MG63 (cell line): ENCODE measurements at regions not wholly inside any gene's neighbourhood (a gene's known extent, or its start where the extent isn't known, plus 50 kb on each side); places are given as distances from the start of the nearest gene placed in this dataset.

Experiments
- DNase-seq: peaks from one replicate; pipeline ENCODE4 v3.0.0-alpha.2; 2020
- H3K27me3 ChIP-seq: fragments of 250-450 bp; sonication (Bioruptor Pico); 2 replicates; pipeline ENCODE4 v1.5.1; 2020; ENCODE audit warnings: mild to moderate bottlenecking, moderate library complexity
- H3K36me3 ChIP-seq: fragments of 250-450 bp; sonication (Bioruptor Pico); 2 replicates; pipeline ENCODE4 v1.5.1; 2020; ENCODE audit warnings: mild to moderate bottlenecking, moderate library complexity
- H3K4me3 ChIP-seq: fragments of 250-450 bp; sonication (Bioruptor Pico); 2 replicates; pipeline ENCODE4 v1.5.1; 2020; ENCODE audit warnings: mild to moderate bottlenecking, moderate library complexity
- H3K9me3 ChIP-seq: fragments of 250-450 bp; sonication (Bioruptor Pico); 2 replicates; pipeline ENCODE4 v1.5.1; 2020; ENCODE audit warnings: mild to moderate bottlenecking, moderate library complexity

GRCh38 chr5:1946122-1946677 is 63.5 kb upstream of the IRX4 start:
- Histone ChIP-seq H3K27me3 (no peaks in the 10 kb centered on the region), H3K4me3 (no peak overlapping the region), H3K9me3 (no peaks in the 10 kb centered on the region), H3K36me3 (no peaks in the 10 kb centered on the region; the same call in 1 of the 2 replicates)
- no peak for DNase-seq

- H3K36me3 ChIP-seq = no peaks in the 10 kb centered on the region; the same call in 1 of the 2 replicates
- no peak for DNase-seq
- H3K4me3 ChIP-seq = no peak overlapping the region
- no peaks in the 10 kb centered on the region for H3K27me3 ChIP-seq
- no peaks in the 10 kb centered on the region for H3K9me3 ChIP-seq
Measured at GRCh38 chr5:1945606-1946005, 62.9 kb upstream of the IRX4 start.

GRCh38 chr5:1944408-1944807 is 61.7 kb upstream of the IRX4 start:
- no peak for DNase-seq
- H3K4me3 ChIP-seq = no peak overlapping the region
- no peaks in the 10 kb centered on the region for H3K9me3 ChIP-seq

GRCh38 chr5:1943481-1943880 is 60.8 kb upstream of the IRX4 start:
- DNase-seq = no peak
- H3K9me3 ChIP-seq = no peaks in the 10 kb centered on the region
- no peaks in the 10 kb centered on the region; the same call in 1 of the 2 replicates for H3K36me3 ChIP-seq
- no peaks in the 10 kb centered on the region for H3K27me3 ChIP-seq
- no peak overlapping the region for H3K4me3 ChIP-seq

More at GRCh38 chr5:1944408-1944807, 61.7 kb upstream of the IRX4 start:
- Histone ChIP-seq H3K36me3 (no peaks in the 10 kb centered on the region; the same call in 1 of the 2 replicates), H3K27me3 (no peaks in the 10 kb centered on the region)

GRCh38 chr5:1942630-1943029 is 59.9 kb upstream of the IRX4 start:
- Histone ChIP-seq H3K4me3 (no peak overlapping the region), H3K36me3 (no peaks in the 10 kb centered on the region; the same call in 1 of the 2 replicates), H3K9me3 (no peaks in the 10 kb centered on the region), H3K27me3 (no peaks in the 10 kb centered on the region)
- no peak for DNase-seq

GRCh38 chr5:1942158-1942557 is 59.4 kb upstream of the IRX4 start:
- DNase-seq = no peak
- Histone ChIP-seq H3K27me3 (no peaks in the 10 kb centered on the region), H3K36me3 (no peaks in the 10 kb centered on the region; the same call in 1 of the 2 replicates), H3K9me3 (no peaks in the 10 kb centered on the region), H3K4me3 (no peak overlapping the region)

GRCh38 chr5:1939256-1939655 is 56.5 kb upstream of the IRX4 start:
- Histone ChIP-seq H3K9me3 (no peaks in the 10 kb centered on the region), H3K4me3 (no peak overlapping the region), H3K36me3 (peaks cover 2% of the 10 kb centered on the region), H3K27me3 (no peaks in the 10 kb centered on the region)
- DNase-seq = no peak

- peaks cover 2% of the 10 kb centered on the region for H3K36me3 ChIP-seq
- no peaks in the 10 kb centered on the region for H3K9me3 ChIP-seq
- no peaks in the 10 kb centered on the region for H3K27me3 ChIP-seq
- no peak for DNase-seq
- no peak overlapping the region for H3K4me3 ChIP-seq
Measured at GRCh38 chr5:1938310-1939000, 55.7 kb upstream of the IRX4 start.

- H3K9me3 ChIP-seq = no peaks in the 10 kb centered on the region
- H3K4me3 ChIP-seq = no peak overlapping the region
- no peak for DNase-seq
- H3K36me3 ChIP-seq = peaks cover 2% of the 10 kb centered on the region
- no peaks in the 10 kb centered on the region for H3K27me3 ChIP-seq
Measured at GRCh38 chr5:1937590-1937989, 54.9 kb upstream of the IRX4 start.

- DNase-seq = no peak
- no peaks in the 10 kb centered on the region for H3K27me3 ChIP-seq
- H3K4me3 ChIP-seq = no peak overlapping the region
- H3K36me3 ChIP-seq = peaks cover 2% of the 10 kb centered on the region
- H3K9me3 ChIP-seq = no peaks in the 10 kb centered on the region
Measured at GRCh38 chr5:1936901-1937300, 54.2 kb upstream of the IRX4 start.

- Histone ChIP-seq H3K4me3 (no peak overlapping the region), H3K9me3 (no peaks in the 10 kb centered on the region)
- DNase-seq = no peak
Measured at GRCh38 chr5:1936413-1936812, 53.7 kb upstream of the IRX4 start.

GRCh38 chr5:1934801-1935429 is 52.2 kb upstream of the IRX4 start:
- H3K4me3 ChIP-seq = no peak overlapping the region
- peaks cover 2% of the 10 kb centered on the region for H3K36me3 ChIP-seq
- DNase-seq = no peak
- H3K9me3 ChIP-seq = no peaks in the 10 kb centered on the region
- H3K27me3 ChIP-seq = no peaks in the 10 kb centered on the region

More at GRCh38 chr5:1936413-1936812, 53.7 kb upstream of the IRX4 start:
- Histone ChIP-seq H3K27me3 (no peaks in the 10 kb centered on the region), H3K36me3 (peaks cover 2% of the 10 kb centered on the region)

GRCh38 chr5:1934056-1934394 is 51.3 kb upstream of the IRX4 start:
- H3K4me3 ChIP-seq = no peak overlapping the region
- H3K27me3 ChIP-seq = no peaks in the 10 kb centered on the region
- H3K36me3 ChIP-seq = peaks cover 4% of the 10 kb centered on the region
- no peaks in the 10 kb centered on the region; the same call in 1 of the 2 replicates for H3K9me3 ChIP-seq
- DNase-seq = no peak

- no peak for DNase-seq
- Histone ChIP-seq H3K4me3 (no peak overlapping the region), H3K27me3 (no peaks in the 10 kb centered on the region), H3K36me3 (peaks cover 4% of the 10 kb centered on the region), H3K9me3 (no peaks in the 10 kb centered on the region; the same call in 1 of the 2 replicates)
Measured at GRCh38 chr5:1933364-1934055, 50.8 kb upstream of the IRX4 start.
